ENCODE measurements at regions not wholly inside any gene's neighbourhood (a gene's known extent, or its start where the extent isn't known, plus 50 kb on each side); places are given as distances from the start of the nearest gene placed in this dataset.

- H3K79me1 ChIP-seq (ENCODE audit: insufficient read depth, low read depth, low read length, poor library complexity, severe bottlenecking) = no peaks in the 10 kb centered on the region
- no peak overlapping the region for H3K9ac ChIP-seq (ENCODE audit: extremely low read depth, insufficient read length, low read length)
- H3K23ac ChIP-seq (ENCODE audit: insufficient read length, low read depth, low read length) = no peak overlapping the region
- no peak overlapping the region for H4K8ac ChIP-seq (replicated peaks; ENCODE audit: insufficient read length, low read depth, low read length)
- H3K14ac ChIP-seq (ENCODE audit: insufficient read depth, low read length) = no peak overlapping the region
- H3K4me2 ChIP-seq (ENCODE audit: insufficient read depth, insufficient read length, low read length) = no peak overlapping the region
- Mint-ChIP-seq H3K9me3 (no peaks in the 10 kb centered on the region), H3K4me1 (peaks cover 2 to 3% of the 10 kb centered on the region in 2 experiments; a peak in 3 of 4 replicates), H3K27me3 (ENCODE audit: low read depth) (no peaks in the 10 kb centered on the region; the same call in 1 of the 2 replicates), H3K36me3 (ENCODE audit: insufficient read depth in 1 of 3, low read depth in 3 of 3) (no peaks in the 10 kb centered on the region), H3K4me3 (no peak overlapping the region), H3K27ac (no peak overlapping the region)
- H2BK120ac ChIP-seq (ENCODE audit: low read depth, low read length, poor library complexity, severe bottlenecking) = no peak overlapping the region
- H2BK20ac ChIP-seq (ENCODE audit: low read depth, low read length, poor library complexity, severe bottlenecking) = no peak overlapping the region
- no peak overlapping the region for H2BK5ac ChIP-seq (ENCODE audit: insufficient read length, low read length)
- no peak overlapping the region for H3K18ac ChIP-seq (ENCODE audit: insufficient read length, low read depth, low read length)
- no peak overlapping the region for H3K56ac ChIP-seq (ENCODE audit: insufficient read length, low read depth, low read length)
- H3K4me1 ChIP-seq (ENCODE audit: insufficient read depth, low read length) = peaks cover 1% of the 10 kb centered on the region; the same call in 1 of the 2 replicates
- H4K5ac ChIP-seq (ENCODE audit: insufficient read length, low read depth, low read length) = no peak overlapping the region
- H4K91ac ChIP-seq (ENCODE audit: insufficient read length, low read depth, low read length) = no peak overlapping the region
- no peak overlapping the region for H3T11ph ChIP-seq (ENCODE audit: low read length)
- TF ChIP-seq CTCF (conservative IDR thresholded peaks at IDR 0.05) = no peak
- H3K9me3 ChIP-seq (ENCODE audit: control insufficient read depth, low read depth, low read length) = no peaks in the 10 kb centered on the region
- no peak overlapping the region for H3K27ac ChIP-seq (ENCODE audit: insufficient read length, low read depth, low read length)
- no peaks in the 10 kb centered on the region for H3K79me2 ChIP-seq (ENCODE audit: insufficient read depth, low read length)
- H2BK12ac ChIP-seq (ENCODE audit: insufficient read length, low read depth, low read length) = no peak overlapping the region
- no peak overlapping the region for H2AK5ac ChIP-seq (ENCODE audit: insufficient read length, low read length)
- H2AFZ ChIP-seq (ENCODE audit: low read length) = no peak overlapping the region
- H3K4ac ChIP-seq (ENCODE audit: low read depth, low read length) = no peak overlapping the region
- H3K27me3 ChIP-seq (ENCODE audit: insufficient read depth, low read length) = no peaks in the 10 kb centered on the region
- no CpG with 5 or more reads among the region's 1 CpG for WGBS (ENCODE audit: extremely low coverage, insufficient read length, low lambda C conversion rate)
- H2BK15ac ChIP-seq (ENCODE audit: low read depth, low read length) = no peak overlapping the region
- DNase-seq = no peak
- H3K23me2 ChIP-seq (ENCODE audit: insufficient read length, low read depth, low read length, poor library complexity, severe bottlenecking) = no peaks in the 10 kb centered on the region
- no peaks in the 10 kb centered on the region for H4K20me1 ChIP-seq (ENCODE audit: control insufficient read depth, insufficient read depth, insufficient read length)
Measured at GRCh38 chr20:8938532-8938931, 130.4 kb upstream of the PLCB4 start.

Measured in H9 (cell line).